HG02970 (cell line): ENCODE measurements at regions not wholly inside any gene's neighbourhood (a gene's known extent, or its start where the extent isn't known, plus 50 kb on each side); places are given as distances from the start of the nearest gene placed in this dataset.

Experiments used
- ATAC-seq: cut with Tn5 transposase; IDR thresholded peaks from one replicate; pipeline ENCODE4 v1.9.1; 2021; ENCODE audit warnings: mild to moderate bottlenecking, moderate library complexity, moderate number of reproducible peaks; ENCODE audit not compliant: unreplicated experiment, low FRiP score

GRCh38 chr18:78686976-78687685, 292.5 kb upstream of the SALL3 start:
- ATAC-seq, result no peak

- no peak for ATAC-seq
Observed at GRCh38 chr18:78687736-78688135, 291.9 kb upstream of the SALL3 start.

GRCh38 chr18:78688249-78688648, 291.4 kb upstream of the SALL3 start:
- ATAC-seq, result no peak

GRCh38 chr18:78688916-78689315, 290.7 kb upstream of the SALL3 start:
- ATAC-seq, result no peak

GRCh38 chr18:78689606-78690005, 290.0 kb upstream of the SALL3 start:
- ATAC-seq, result no peak

GRCh38 chr18:78692105-78692504, 287.5 kb upstream of the SALL3 start:
- ATAC-seq, result no peak

- no peak for ATAC-seq
Observed at GRCh38 chr18:78693429-78693828, 286.2 kb upstream of the SALL3 start.

GRCh38 chr18:78696698-78697435, 282.8 kb upstream of the SALL3 start:
- ATAC-seq, result no peak

GRCh38 chr18:78697446-78697845, 282.2 kb upstream of the SALL3 start:
- ATAC-seq, result no peak

GRCh38 chr18:78698914-78699313, 280.7 kb upstream of the SALL3 start:
- no peak for ATAC-seq

- no peak for ATAC-seq
Observed at GRCh38 chr18:78699499-78699898, 280.1 kb upstream of the SALL3 start.

- no peak for ATAC-seq
Observed at GRCh38 chr18:78701771-78702396, 277.7 kb upstream of the SALL3 start.

- no peak for ATAC-seq
Observed at GRCh38 chr18:78703291-78703690, 276.3 kb upstream of the SALL3 start.

- ATAC-seq, result no peak
Observed at GRCh38 chr18:78704971-78705461, 274.6 kb upstream of the SALL3 start.

GRCh38 chr18:78709261-78709809, 270.3 kb upstream of the SALL3 start:
- ATAC-seq, result no peak

- no peak for ATAC-seq
Observed at GRCh38 chr18:78711316-78711715, 268.3 kb upstream of the SALL3 start.

- ATAC-seq, result no peak
Observed at GRCh38 chr18:78711971-78712370, 267.6 kb upstream of the SALL3 start.

GRCh38 chr18:78713069-78713468, 266.5 kb upstream of the SALL3 start:
- no peak for ATAC-seq

- ATAC-seq, result no peak
Observed at GRCh38 chr18:78713726-78714125, 265.9 kb upstream of the SALL3 start.

GRCh38 chr18:78716022-78716421, 263.6 kb upstream of the SALL3 start:
- no peak for ATAC-seq

GRCh38 chr18:78716581-78716980, 263.0 kb upstream of the SALL3 start:
- no peak for ATAC-seq
